OCI-LY1 (cell line): ENCODE measurements at regions not wholly inside any gene's neighbourhood (a gene's known extent, or its start where the extent isn't known, plus 50 kb on each side); places are given as distances from the start of the nearest gene placed in this dataset.

Source experiments
- H2AFZ ChIP-seq: fragments of 200-600 bp; sonication (generic), shearing (Covaris generic); 2 replicates; pipeline ENCODE4 v1.6.0; 2014; ENCODE audit warnings: antibody characterized with exemption, mild to moderate bottlenecking, low read length
- H3F3A ChIP-seq: fragments of 200-600 bp; sonication (generic), shearing (Covaris generic); 2 replicates; pipeline ENCODE4 v1.6.0; 2014; ENCODE audit warnings: mild to moderate bottlenecking, antibody characterized with exemption, low read length, moderate library complexity; ENCODE audit not compliant: insufficient read depth
- H3K27ac ChIP-seq: fragments of 200-600 bp; sonication (generic); 2 replicates; pipeline ENCODE4 v1.5.1; 2014; ENCODE audit warnings: low read length, mixed run types, mild to moderate bottlenecking, low read depth; ENCODE audit not compliant: poor library complexity, severe bottlenecking
- H3K27me3 ChIP-seq: fragments of 200-600 bp; sonication (generic); 2 replicates; pipeline ENCODE4 v1.6.0; 2014; ENCODE audit warnings: antibody characterized with exemption, mild to moderate bottlenecking, low read length, moderate library complexity; ENCODE audit not compliant: insufficient read depth
- H3K36me3 ChIP-seq: fragments of 200-600 bp; sonication (generic); 2 replicates; pipeline ENCODE4 v1.6.1; 2014; ENCODE audit warnings: mild to moderate bottlenecking, antibody characterized with exemption, low read length, moderate library complexity, mixed read lengths; ENCODE audit not compliant: insufficient read depth
- H3K4me1 ChIP-seq: fragments of 200-600 bp; sonication (generic); 2 replicates; pipeline ENCODE4 v1.5.1; 2014; ENCODE audit warnings: mild to moderate bottlenecking, low read length, moderate library complexity; ENCODE audit not compliant: insufficient read depth, severe bottlenecking
- H3K4me2 ChIP-seq: fragments of 200-600 bp; sonication (generic), shearing (Covaris generic); 2 replicates; pipeline ENCODE4 v1.6.1; 2014; ENCODE audit warnings: low read length
- H3K4me3 ChIP-seq: fragments of 200-600 bp; sonication (generic); 2 replicates; pipeline ENCODE4 v1.5.1; 2014; ENCODE audit warnings: low read length, low read depth, mild to moderate bottlenecking, mixed read lengths; ENCODE audit not compliant: poor library complexity, severe bottlenecking
- H3K79me2 ChIP-seq: fragments of 200-600 bp; shearing (Covaris generic); 2 replicates; pipeline ENCODE4 v1.6.1; 2016; ENCODE audit warnings: mixed run types, low read length, mixed read lengths; ENCODE audit not compliant: insufficient read depth
- H3K9ac ChIP-seq: fragments of 200-600 bp; sonication (generic), shearing (Covaris generic); 2 replicates; pipeline ENCODE4 v1.6.1; 2014; ENCODE audit warnings: mild to moderate bottlenecking, low read length, mixed read lengths
- H3K9me2 ChIP-seq: fragments of 200-600 bp; sonication (generic), shearing (Covaris generic); 2 replicates; pipeline ENCODE4 v1.6.1; 2014; ENCODE audit warnings: low read depth, mild to moderate bottlenecking, low read length, mixed read lengths
- H3K9me3 ChIP-seq: fragments of 200-600 bp; shearing (Covaris generic); 2 replicates; pipeline ENCODE4 v1.6.1; 2014; ENCODE audit warnings: low read length, mixed read lengths
- H4K20me1 ChIP-seq: fragments of 200-600 bp; sonication (generic), shearing (Covaris generic); 2 replicates; pipeline ENCODE4 v1.6.0; 2016; ENCODE audit warnings: mild to moderate bottlenecking, low read length; ENCODE audit not compliant: insufficient read depth
- CTCF ChIP-seq: fragments of 200-600 bp; sonication (generic), shearing (Covaris generic); IDR thresholded peaks from 2 replicates; pipeline ENCODE4 v1.5.1; 2017; ENCODE audit warnings: mild to moderate bottlenecking, antibody characterized with exemption, low read length, moderate library complexity, mixed read lengths
- EZH2 ChIP-seq: fragments of 200-600 bp; sonication (generic), shearing (Covaris generic); IDR thresholded peaks from 2 replicates; pipeline ENCODE4 v1.8.0; 2017; ENCODE audit warnings: borderline replicate concordance, mixed run types, mild to moderate bottlenecking, antibody characterized with exemption, low read length, moderate library complexity, mixed read lengths

- no peaks in the 10 kb centered on the region for H3K4me1 ChIP-seq
- no peaks in the 10 kb centered on the region for H3K27me3 ChIP-seq
- H3K36me3 ChIP-seq, result no peaks in the 10 kb centered on the region
- no peaks in the 10 kb centered on the region for H3K79me2 ChIP-seq
- H3K9me3 ChIP-seq, result no peaks in the 10 kb centered on the region
- H4K20me1 ChIP-seq, result no peaks in the 10 kb centered on the region
- H3K9ac ChIP-seq, result no peak overlapping the region
- no peak overlapping the region for H3K4me2 ChIP-seq
- H3K9me2 ChIP-seq, result no peaks in the 10 kb centered on the region
- TF ChIP-seq EZH2 (no peak), CTCF (no peak)
- no peak overlapping the region for H3K27ac ChIP-seq
- H2AFZ ChIP-seq, result no peak overlapping the region
- H3K4me3 ChIP-seq, result no peak overlapping the region
- H3F3A ChIP-seq, result no peaks in the 10 kb centered on the region
Observed at GRCh38 chr22:49458708-49459099, 369.0 kb downstream of the BRD1 start.

GRCh38 chr22:49457946-49458707 lies 369.5 kb downstream of the BRD1 start:
- H2AFZ ChIP-seq, result no peak overlapping the region

GRCh38 chr22:49457146-49457545 lies 370.5 kb downstream of the BRD1 start:
- Histone ChIP-seq H3K9me3 (no peaks in the 10 kb centered on the region), H3K9ac (no peak overlapping the region), H3K36me3 (no peaks in the 10 kb centered on the region), H3K9me2 (no peaks in the 10 kb centered on the region), H3K4me2 (no peak overlapping the region), H2AFZ (no peak overlapping the region), H3K4me3 (no peak overlapping the region), H3K27me3 (no peaks in the 10 kb centered on the region; the same call in 1 of the 2 replicates), H3K79me2 (no peaks in the 10 kb centered on the region), H3K27ac (no peak overlapping the region), H3F3A (no peaks in the 10 kb centered on the region), H4K20me1 (no peaks in the 10 kb centered on the region), H3K4me1 (no peaks in the 10 kb centered on the region)
- TF ChIP-seq EZH2, result no peak
- TF ChIP-seq CTCF, result no peak

More at GRCh38 chr22:49457946-49458707, 369.5 kb downstream of the BRD1 start:
- H3K4me3 ChIP-seq, result no peak overlapping the region
- no peak overlapping the region for H3K4me2 ChIP-seq
- no peaks in the 10 kb centered on the region for H4K20me1 ChIP-seq
- H3K27me3 ChIP-seq, result no peaks in the 10 kb centered on the region
- H3K9me2 ChIP-seq, result no peaks in the 10 kb centered on the region
- no peaks in the 10 kb centered on the region for H3K36me3 ChIP-seq
- no peaks in the 10 kb centered on the region for H3K4me1 ChIP-seq
- TF ChIP-seq EZH2 (no peak), CTCF (no peak)
- no peaks in the 10 kb centered on the region for H3K9me3 ChIP-seq
- H3K27ac ChIP-seq, result no peak overlapping the region
- no peaks in the 10 kb centered on the region for H3K79me2 ChIP-seq
- H3K9ac ChIP-seq, result no peak overlapping the region
- H3F3A ChIP-seq, result no peaks in the 10 kb centered on the region
